Upper lobe of left lung (tissue), 6 donors: ENCODE measurements at regions not wholly inside any gene's neighbourhood (a gene's known extent, or its start where the extent isn't known, plus 50 kb on each side); places are given as distances from the start of the nearest gene placed in this dataset.

Experiments
- ATAC-seq, 2 donors: fragments of 200-7000 bp; cut with Tn5 transposase; one replicate each; pipeline ENCODE4 v1.9.1; 2022; ENCODE audit warnings: mild to moderate bottlenecking in 2 of 2, moderate library complexity in 2 of 2; ENCODE audit not compliant: low FRiP score in 2 of 2
- DNase-seq, 2 donors: peaks; one replicate each; pipeline ENCODE4 v3.0.0-alpha.2; 2019 to 2020
- H3K27ac ChIP-seq, 4 donors: fragments of 200-600 bp; sonication (generic); one replicate each; pipeline ENCODE4 v1.5.1; 2016 to 2019
- H3K27me3 ChIP-seq, 4 donors: fragments of 200-600 bp; sonication (generic); one replicate each; pipeline ENCODE4 v1.5.1; 2017 to 2019
- H3K36me3 ChIP-seq, 4 donors: fragments of 200-600 bp; sonication (generic); one replicate each; pipeline ENCODE4 v1.5.1; 2016 to 2019
- H3K4me1 ChIP-seq, 4 donors: fragments of 200-600 bp; sonication (generic); one replicate each; pipeline ENCODE4 v1.5.1; 2018 to 2019
- H3K4me3 ChIP-seq, 4 donors: fragments of 200-600 bp; sonication (generic); one replicate each; pipeline ENCODE4 v1.5.1; 2017 to 2019; ENCODE audit warnings: mild to moderate bottlenecking in 2 of 4, moderate library complexity in 1 of 4
- H3K9me3 ChIP-seq, 4 donors: fragments of 200-600 bp; sonication (generic); one replicate each; pipeline ENCODE4 v1.5.1; 2018 to 2019
- CTCF ChIP-seq, 6 experiments: fragments of 450-650 bp in 4 of 6; fragments of 200-600 bp in 2 of 6; sonication (generic) in 2 of 6; IDR thresholded peaks; one replicate each; pipeline ENCODE4 v1.5.1; 2016 to 2019; ENCODE audit warnings: antibody characterized with exemption in 6 of 6
- EP300 ChIP-seq, 4 donors: sonication (generic); formaldehyde crosslinking; IDR thresholded peaks; one replicate each; pipeline ENCODE4 v1.5.1; 2017; ENCODE audit warnings: antibody characterized with exemption in 4 of 4, control low read depth in 2 of 4
- POLR2A ChIP-seq, 4 donors: fragments of 450-650 bp; IDR thresholded peaks; one replicate each; pipeline ENCODE4 v1.5.1; 2016 to 2017; ENCODE audit warnings: antibody characterized with exemption in 4 of 4, mild to moderate bottlenecking in 2 of 4
- POLR2AphosphoS5 ChIP-seq, 2 donors: sonication (generic); formaldehyde crosslinking; IDR thresholded peaks; one replicate each; pipeline ENCODE4 v1.5.1; 2017; ENCODE audit warnings: antibody characterized with exemption in 2 of 2
- WGBS, 2 donors: methylation state at CpG; one replicate each; pipeline ENCODE4 v1.1.5; 2017 to 2018; 5-methylcytosine and 5-hydroxymethylcytosine counted together
- donor health status: DM: no; HTN: no; CAD: no; lungs with moderate emphysema.
- donor health status: DM: no; HTN: yes; CAD: no; lungs with severe emphysema.

- DNase-seq (no peak), ATAC-seq (no peak)
- Histone ChIP-seq H3K4me3 (no peak overlapping the region), H3K4me1 (no peaks in the 10 kb centered on the region), H3K9me3 (no peaks in the 10 kb centered on the region), H3K27me3 (no peaks in the 10 kb centered on the region), H3K36me3 (no peaks in the 10 kb centered on the region), H3K27ac (no peak overlapping the region)
- TF ChIP-seq POLR2AphosphoS5 (IDR thresholded peaks at IDR 0.05): no peak
- TF ChIP-seq CTCF (IDR thresholded peaks at IDR 0.05): no peak
- no peak for TF ChIP-seq EP300 (IDR thresholded peaks at IDR 0.05)
- no peak for TF ChIP-seq POLR2A (IDR thresholded peaks at IDR 0.05)
- 89 to 92% methylated on average over 4 of the region's 4 CpGs for WGBS, 2 donors
Measured at GRCh38 chr7:25927626-25927978, 224.4 kb upstream of the NFE2L3 start.

GRCh38 chr7:25928549-25929330 is 223.3 kb upstream of the NFE2L3 start:
- 79 to 85% methylated on average over 5 of the region's 5 CpGs for WGBS, 2 donors
- Histone ChIP-seq H3K9me3 (peaks cover 0 to 5% (median 2%) of the 10 kb centered on the region in 4 donors), H3K4me3 (no peak overlapping the region), H3K27me3 (no peaks in the 10 kb centered on the region), H3K36me3 (no peaks in the 10 kb centered on the region), H3K27ac (no peak overlapping the region), H3K4me1 (no peaks in the 10 kb centered on the region)
- DNase-seq: no peak
- TF ChIP-seq POLR2A (IDR thresholded peaks at IDR 0.05): no peak
- TF ChIP-seq POLR2AphosphoS5 (IDR thresholded peaks at IDR 0.05): no peak
- no peak for TF ChIP-seq EP300 (IDR thresholded peaks at IDR 0.05)
- TF ChIP-seq CTCF (IDR thresholded peaks at IDR 0.05): no peak
- no peak for ATAC-seq

- DNase-seq (no peak), ATAC-seq (no peak)
- Histone ChIP-seq H3K36me3 (no peaks in the 10 kb centered on the region), H3K27me3 (no peaks in the 10 kb centered on the region), H3K27ac (no peak overlapping the region), H3K4me1 (no peaks in the 10 kb centered on the region), H3K9me3 (peaks cover 0 to 12% (median 7%) of the 10 kb centered on the region in 4 donors), H3K4me3 (no peak overlapping the region)
- WGBS, 2 donors: 91 to 94% methylated on average over 5 of the region's 5 CpGs
- no peak for TF ChIP-seq CTCF (IDR thresholded peaks at IDR 0.05)
- no peak for TF ChIP-seq EP300 (IDR thresholded peaks at IDR 0.05)
- TF ChIP-seq POLR2AphosphoS5 (IDR thresholded peaks at IDR 0.05): no peak
- TF ChIP-seq POLR2A (IDR thresholded peaks at IDR 0.05): no peak
Measured at GRCh38 chr7:25929448-25929847, 222.6 kb upstream of the NFE2L3 start.

GRCh38 chr7:25930492-25931048 is 221.4 kb upstream of the NFE2L3 start:
- no peaks in the 10 kb centered on the region for H3K27me3 ChIP-seq
- no peaks in the 10 kb centered on the region for H3K4me1 ChIP-seq
- no peak overlapping the region for H3K27ac ChIP-seq
- TF ChIP-seq POLR2A (IDR thresholded peaks at IDR 0.05) (no peak), EP300 (IDR thresholded peaks at IDR 0.05) (no peak), POLR2AphosphoS5 (IDR thresholded peaks at IDR 0.05) (no peak), CTCF (IDR thresholded peaks at IDR 0.05) (no peak)
- H3K9me3 ChIP-seq: peaks cover 0 to 12% (median 7%) of the 10 kb centered on the region in 4 donors
- H3K36me3 ChIP-seq: no peaks in the 10 kb centered on the region
- no peak for DNase-seq
- 86 to 93% methylated on average over 5 of the region's 5 CpGs for WGBS, 2 donors
- H3K4me3 ChIP-seq: no peak overlapping the region
- no peak for ATAC-seq

GRCh38 chr7:25931156-25931555 is 220.8 kb upstream of the NFE2L3 start:
- Histone ChIP-seq H3K27ac (no peak overlapping the region), H3K36me3 (no peaks in the 10 kb centered on the region), H3K4me1 (no peaks in the 10 kb centered on the region), H3K9me3 (peaks cover under 1 to 12% (median 7%) of the 10 kb centered on the region in 4 donors), H3K4me3 (no peak overlapping the region), H3K27me3 (no peaks in the 10 kb centered on the region)
- no peak for TF ChIP-seq CTCF (IDR thresholded peaks at IDR 0.05)
- ATAC-seq: no peak
- WGBS, 2 donors: 68 to 70% methylated on average over 1 of the region's 1 CpG
- no peak for DNase-seq
